Neuronal stem cell (in vitro differentiated cells): ENCODE measurements at regions not wholly inside any gene's neighbourhood (a gene's known extent, or its start where the extent isn't known, plus 50 kb on each side); places are given as distances from the start of the nearest gene placed in this dataset.

ENCODE experiments used
- DNase-seq: peaks from one replicate; pipeline ENCODE4 v3.0.0-alpha.2; 2013; ENCODE audit warnings: low spot score
- H2AFZ ChIP-seq: one replicate; pipeline ENCODE4 v1.6.1; 2013; ENCODE audit warnings: mild to moderate bottlenecking, low read length, inconsistent platforms
- H2AK5ac ChIP-seq: 2 replicates; pipeline ENCODE4 v1.6.1; 2013; ENCODE audit warnings: low read depth, mild to moderate bottlenecking, inconsistent platforms, low read length, moderate library complexity, mixed read lengths
- H2BK120ac ChIP-seq: 2 replicates; pipeline ENCODE4 v1.6.1; 2013; ENCODE audit warnings: low read depth, mild to moderate bottlenecking, inconsistent platforms, low read length, moderate library complexity, mixed read lengths
- H2BK12ac ChIP-seq: one replicate; pipeline ENCODE4 v1.6.1; 2013; ENCODE audit warnings: low read length, inconsistent platforms
- H2BK15ac ChIP-seq: 2 replicates; pipeline ENCODE4 v1.6.1; 2013; ENCODE audit warnings: mild to moderate bottlenecking, low read length, inconsistent platforms, mixed read lengths
- H2BK5ac ChIP-seq: one replicate; pipeline ENCODE4 v1.6.1; 2013; ENCODE audit warnings: inconsistent platforms, mild to moderate bottlenecking, low read length, moderate library complexity
- H3K14ac ChIP-seq: one replicate; pipeline ENCODE4 v1.6.1; 2013; ENCODE audit warnings: low read length, inconsistent platforms
- H3K18ac ChIP-seq: 2 replicates; pipeline ENCODE4 v1.6.1; 2013; ENCODE audit warnings: low read length, inconsistent platforms
- H3K23ac ChIP-seq: 2 replicates; pipeline ENCODE4 v1.6.1; 2013; ENCODE audit warnings: low read depth, mild to moderate bottlenecking, mixed read lengths, low read length, inconsistent platforms; ENCODE audit not compliant: poor library complexity
- H3K27ac ChIP-seq: replicated peaks from 3 replicates; pipeline ENCODE4 v1.5.1; 2013; ENCODE audit warnings: low read length, inconsistent platforms
- H3K27me3 ChIP-seq, 3 experiments: 2 replicates each; pipeline ENCODE4 v1.6.1; 2013; ENCODE audit warnings: low read length in 3 of 3, mild to moderate bottlenecking in 2 of 3, inconsistent platforms in 1 of 3, low read depth in 1 of 3, mixed read lengths in 1 of 3, moderate library complexity in 1 of 3; ENCODE audit not compliant: control insufficient read depth in 3 of 3, insufficient read depth in 3 of 3
- H3K36me3 ChIP-seq, 2 donors: replicated peaks in 1 of 2; 2 replicates each; pipeline ENCODE4 v1.6.1; 2013; ENCODE audit warnings: low read length in 2 of 2; ENCODE audit not compliant: control insufficient read depth in 2 of 2, insufficient read depth in 2 of 2
- H3K4ac ChIP-seq: 2 replicates; pipeline ENCODE4 v1.6.1; 2013; ENCODE audit warnings: inconsistent platforms, mild to moderate bottlenecking, low read length, moderate library complexity
- H3K4me1 ChIP-seq, 2 donors: 1 replicate in 1 of 2; 2 replicates in 1 of 2; pipeline ENCODE4 v1.6.1; 2013; ENCODE audit warnings: low read length in 2 of 2, low read depth in 1 of 2; ENCODE audit not compliant: control insufficient read depth in 2 of 2, insufficient read depth in 1 of 2
- H3K4me2 ChIP-seq: one replicate; pipeline ENCODE4 v1.6.1; 2013; ENCODE audit warnings: mild to moderate bottlenecking, low read length, inconsistent platforms; ENCODE audit not compliant: insufficient read depth, poor library complexity, severe bottlenecking
- H3K4me3 ChIP-seq, 2 donors: 2 replicates each; pipeline ENCODE4 v1.5.1; 2013; ENCODE audit warnings: low read length in 2 of 2, mild to moderate bottlenecking in 2 of 2, inconsistent platforms in 1 of 2, moderate library complexity in 1 of 2
- H3K79me1 ChIP-seq: one replicate; pipeline ENCODE4 v1.6.1; 2013; ENCODE audit warnings: low read depth, mild to moderate bottlenecking, inconsistent platforms, low read length, moderate library complexity
- H3K9ac ChIP-seq: one replicate; pipeline ENCODE4 v1.6.1; 2013; ENCODE audit warnings: mild to moderate bottlenecking, low read depth, low read length, inconsistent platforms; ENCODE audit not compliant: poor library complexity
- H3K9me3 ChIP-seq, 2 donors: replicated peaks in 1 of 2; 2 replicates each; pipeline versions ENCODE3 to v1.6.1; 2013; ENCODE audit warnings: low read length in 2 of 2, mild to moderate bottlenecking in 2 of 2, inconsistent platforms in 1 of 2, low read depth in 1 of 2, mixed read lengths in 1 of 2, moderate library complexity in 1 of 2; ENCODE audit not compliant: control insufficient read depth in 2 of 2, insufficient read depth in 1 of 2
- H4K8ac ChIP-seq: one replicate; pipeline ENCODE4 v1.6.1; 2013; ENCODE audit warnings: low read depth, mild to moderate bottlenecking, inconsistent platforms, low read length, moderate library complexity
- H4K91ac ChIP-seq: one replicate; pipeline ENCODE4 v1.6.1; 2013; ENCODE audit warnings: low read length, low read depth, mild to moderate bottlenecking, inconsistent platforms; ENCODE audit not compliant: poor library complexity
- WGBS, 2 donors: extraction: QIAGEN DNeasy Blood & Tissue Kit; methylation state at CpG; one replicate each; pipeline ENCODE4 v1.1.7; 2013; ENCODE audit warnings: missing lambda C conversion rate in 2 of 2, mixed read lengths in 1 of 2; ENCODE audit not compliant: insufficient read length in 2 of 2, insufficient replicate concordance in 1 of 2; ENCODE audit errors: extremely low coverage in 2 of 2; 5-methylcytosine and 5-hydroxymethylcytosine counted together

- Histone ChIP-seq H3K4me3 (no peak overlapping the region), H3K9ac (no peak overlapping the region), H3K79me1 (no peaks in the 10 kb centered on the region), H3K36me3 (no peaks in the 10 kb centered on the region), H3K4me1 (no peaks in the 10 kb centered on the region), H3K14ac (no peak overlapping the region), H3K27me3 (no peaks in the 10 kb centered on the region), H2BK120ac (no peak overlapping the region), H3K18ac (no peak overlapping the region), H3K9me3 (peaks cover 2 to 23% of the 10 kb centered on the region in 2 donors), H2BK12ac (no peak overlapping the region), H3K23ac (no peak overlapping the region), H3K27ac (no peak overlapping the region), H2BK15ac (no peak overlapping the region), H3K4me2 (no peak overlapping the region), H3K4ac (no peak overlapping the region), H2BK5ac (no peak overlapping the region), H4K8ac (no peak overlapping the region), H4K91ac (no peak overlapping the region), H2AFZ (no peak overlapping the region), H2AK5ac (no peak overlapping the region)
- DNase-seq: no peak
- WGBS, 2 donors: no CpG with 5 or more reads among the region's 6 CpGs
Measured at GRCh38 chr6:113289166-113289565, 568.0 kb upstream of the MARCKS start.

- DNase-seq: no peak
- Histone ChIP-seq H2BK12ac (no peak overlapping the region), H3K18ac (no peak overlapping the region), H3K79me1 (no peaks in the 10 kb centered on the region), H3K27me3 (no peaks in the 10 kb centered on the region), H3K4me3 (no peak overlapping the region), H2AK5ac (no peak overlapping the region), H3K36me3 (no peaks in the 10 kb centered on the region), H4K8ac (no peak overlapping the region), H2BK15ac (no peak overlapping the region), H2BK5ac (no peak overlapping the region), H3K27ac (no peak overlapping the region), H4K91ac (no peak overlapping the region), H3K14ac (no peak overlapping the region), H3K9ac (no peak overlapping the region), H3K23ac (no peak overlapping the region), H2BK120ac (no peak overlapping the region), H3K4me2 (no peak overlapping the region), H3K9me3 (peaks cover 2 to 23% of the 10 kb centered on the region in 2 donors), H2AFZ (no peak overlapping the region), H3K4me1 (no peaks in the 10 kb centered on the region), H3K4ac (no peak overlapping the region)
- no CpG with 5 or more reads among the region's 1 CpG for WGBS, 2 donors
Measured at GRCh38 chr6:113290684-113291083, 566.5 kb upstream of the MARCKS start.

GRCh38 chr6:113291751-113292445 is 565.2 kb upstream of the MARCKS start:
- Histone ChIP-seq H3K27me3 (no peaks in the 10 kb centered on the region), H3K4ac (no peak overlapping the region), H2BK12ac (no peak overlapping the region), H2BK120ac (no peak overlapping the region), H3K23ac (no peak overlapping the region), H2BK15ac (no peak overlapping the region), H4K91ac (no peak overlapping the region), H2AFZ (no peak overlapping the region), H2BK5ac (no peak overlapping the region), H3K4me3 (no peak overlapping the region), H4K8ac (no peak overlapping the region), H3K9ac (no peak overlapping the region), H3K9me3 (peaks cover 1 to 13% of the 10 kb centered on the region in 2 donors), H3K4me2 (no peak overlapping the region), H3K27ac (no peak overlapping the region), H3K14ac (no peak overlapping the region), H3K18ac (no peak overlapping the region), H3K4me1 (no peaks in the 10 kb centered on the region), H2AK5ac (no peak overlapping the region), H3K36me3 (no peaks in the 10 kb centered on the region), H3K79me1 (no peaks in the 10 kb centered on the region)
- no CpG with 5 or more reads among the region's 4 CpGs for WGBS, 2 donors
- DNase-seq: no peak

- Histone ChIP-seq H2BK5ac (no peak overlapping the region), H3K23ac (no peak overlapping the region)
- WGBS, 2 donors: no CpG with 5 or more reads among the region's 3 CpGs
Measured at GRCh38 chr6:113292646-113293422, 564.3 kb upstream of the MARCKS start.

More at GRCh38 chr6:113292646-113293422, 564.3 kb upstream of the MARCKS start:
- H2BK12ac ChIP-seq: no peak overlapping the region
- H3K9me3 ChIP-seq: peaks cover 0 to 8% of the 10 kb centered on the region in 2 donors
- no peaks in the 10 kb centered on the region for H3K27me3 ChIP-seq
- no peak overlapping the region for H3K27ac ChIP-seq
- H2BK15ac ChIP-seq: no peak overlapping the region
- H4K8ac ChIP-seq: no peak overlapping the region
- no peaks in the 10 kb centered on the region for H3K4me1 ChIP-seq
- no peaks in the 10 kb centered on the region for H3K79me1 ChIP-seq
- no peak overlapping the region for H3K4ac ChIP-seq
- no peak overlapping the region for H3K4me3 ChIP-seq
- peak overlapping the region; percentile 70 for H2AFZ ChIP-seq
- H4K91ac ChIP-seq: no peak overlapping the region
- no peak overlapping the region for H2BK120ac ChIP-seq
- no peaks in the 10 kb centered on the region for H3K36me3 ChIP-seq
- no peak overlapping the region for H3K18ac ChIP-seq
- no peak overlapping the region for H2AK5ac ChIP-seq
- no peak overlapping the region for H3K4me2 ChIP-seq
- no peak for DNase-seq
- H3K14ac ChIP-seq: no peak overlapping the region
- no peak overlapping the region for H3K9ac ChIP-seq
